Activated T-helper 1 cell treated with anti-CD3 and anti-CD28 coated beads, Interleukin-12 subunit alpha, Interleukin-12 subunit beta, Interleukin-2, Interleukin-4 antibody, amounts not matched to agents 30 ng/mL and 10 ng/mL and 1 ng/mL, durations not matched to agents 14 hours and 24 hours and 36 hours (primary cell): ENCODE measurements at regions not wholly inside any gene's neighbourhood (a gene's known extent, or its start where the extent isn't known, plus 50 kb on each side); places are given as distances from the start of the nearest gene placed in this dataset.

Experiments used
- DNase-seq: peaks from one replicate; pipeline ENCODE4 v3.0.0; 2021; ENCODE audit warnings: low spot score
- H3K27ac Mint-ChIP-seq: one replicate; pipeline ENCODE4 v1.8.0; 2021; ENCODE audit warnings: mild to moderate bottlenecking, mixed read lengths
- H3K27me3 Mint-ChIP-seq: one replicate; pipeline ENCODE4 v1.8.0; 2022; ENCODE audit warnings: mild to moderate bottlenecking, moderate library complexity, mixed read lengths; ENCODE audit not compliant: insufficient read depth
- H3K36me3 Mint-ChIP-seq: one replicate; pipeline ENCODE4 v1.8.0; 2021; ENCODE audit warnings: low read depth, mixed read lengths
- H3K4me1 Mint-ChIP-seq: one replicate; pipeline ENCODE4 v1.8.0; 2021; ENCODE audit warnings: low read depth, mixed read lengths
- H3K4me3 Mint-ChIP-seq: one replicate; pipeline ENCODE4 v1.8.0; 2021; ENCODE audit warnings: mild to moderate bottlenecking, moderate library complexity, mixed read lengths
- H3K9me3 Mint-ChIP-seq: one replicate; pipeline ENCODE4 v1.8.0; 2021; ENCODE audit warnings: mixed read lengths
- intact Hi-C: fragments of 100-400 bp; cut with micrococcal nuclease; formaldehyde crosslinking; loops from one replicate; pipeline ENCODE4 v1.15.1; 2024

GRCh38 chr2:64848363-64848762 is 140.8 kb upstream of the SLC1A4 start:
- intact Hi-C loops = no loop called here
- Mint-ChIP-seq H3K36me3 (no peaks in the 10 kb centered on the region), H3K4me1 (peaks cover 5% of the 10 kb centered on the region), H3K4me3 (no peak overlapping the region), H3K9me3 (no peaks in the 10 kb centered on the region), H3K27me3 (no peaks in the 10 kb centered on the region), H3K27ac (no peak overlapping the region)
- DNase-seq = no peak

- intact Hi-C loops = no loop called here
- Mint-ChIP-seq H3K27me3 (no peaks in the 10 kb centered on the region), H3K36me3 (no peaks in the 10 kb centered on the region), H3K27ac (no peak overlapping the region), H3K4me1 (peaks cover 10% of the 10 kb centered on the region), H3K9me3 (no peaks in the 10 kb centered on the region), H3K4me3 (no peak overlapping the region)
- no peak for DNase-seq
Measured at GRCh38 chr2:64848945-64849344, 140.3 kb upstream of the SLC1A4 start.

GRCh38 chr2:64850642-64851041 is 138.6 kb upstream of the SLC1A4 start:
- H3K9me3 Mint-ChIP-seq = no peaks in the 10 kb centered on the region
- no peak for DNase-seq
- H3K4me3 Mint-ChIP-seq = no peak overlapping the region
- intact Hi-C loops = no loop called here
- peaks cover 21% of the 10 kb centered on the region for H3K4me1 Mint-ChIP-seq
- H3K36me3 Mint-ChIP-seq = no peaks in the 10 kb centered on the region
- H3K27me3 Mint-ChIP-seq = no peaks in the 10 kb centered on the region
- H3K27ac Mint-ChIP-seq = no peak overlapping the region

GRCh38 chr2:64852771-64853241 is 136.4 kb upstream of the SLC1A4 start:
- no peak overlapping the region for H3K27ac Mint-ChIP-seq
- DNase-seq = no peak

GRCh38 chr2:64853306-64853705 is 135.9 kb upstream of the SLC1A4 start:
- H3K4me3 Mint-ChIP-seq = no peak overlapping the region
- peaks cover 3% of the 10 kb centered on the region for H3K36me3 Mint-ChIP-seq
- intact Hi-C loops = no loop called here
- H3K27ac Mint-ChIP-seq = no peak overlapping the region
- no peaks in the 10 kb centered on the region for H3K9me3 Mint-ChIP-seq
- peaks cover 21% of the 10 kb centered on the region for H3K4me1 Mint-ChIP-seq
- H3K27me3 Mint-ChIP-seq = peaks cover 4% of the 10 kb centered on the region
- DNase-seq = no peak

More at GRCh38 chr2:64852771-64853241, 136.4 kb upstream of the SLC1A4 start:
- Mint-ChIP-seq H3K4me3 (no peak overlapping the region), H3K36me3 (peaks cover 3% of the 10 kb centered on the region), H3K4me1 (peaks cover 21% of the 10 kb centered on the region), H3K9me3 (no peaks in the 10 kb centered on the region), H3K27me3 (peaks cover 2% of the 10 kb centered on the region)
- intact Hi-C loops = no loop called here

- no peaks in the 10 kb centered on the region for H3K9me3 Mint-ChIP-seq
- intact Hi-C loops = no loop called here
- peaks cover 3% of the 10 kb centered on the region for H3K36me3 Mint-ChIP-seq
Measured at GRCh38 chr2:64853894-64854293, 135.3 kb upstream of the SLC1A4 start.

GRCh38 chr2:64854773-64855237 is 134.4 kb upstream of the SLC1A4 start:
- peaks cover 4% of the 10 kb centered on the region for H3K27me3 Mint-ChIP-seq
- no peak for DNase-seq
- H3K9me3 Mint-ChIP-seq = no peaks in the 10 kb centered on the region
- peaks cover 3% of the 10 kb centered on the region for H3K36me3 Mint-ChIP-seq
- intact Hi-C loops = no loop called here
- H3K27ac Mint-ChIP-seq = no peak overlapping the region
- peaks cover 26% of the 10 kb centered on the region for H3K4me1 Mint-ChIP-seq
- H3K4me3 Mint-ChIP-seq = no peak overlapping the region

More at GRCh38 chr2:64853894-64854293, 135.3 kb upstream of the SLC1A4 start:
- no peak overlapping the region for H3K4me3 Mint-ChIP-seq
- peaks cover 24% of the 10 kb centered on the region for H3K4me1 Mint-ChIP-seq
- peaks cover 4% of the 10 kb centered on the region for H3K27me3 Mint-ChIP-seq
- no peak for DNase-seq
- no peak overlapping the region for H3K27ac Mint-ChIP-seq

GRCh38 chr2:64857581-64858471 is 131.4 kb upstream of the SLC1A4 start:
- intact Hi-C loops = no loop called here
- no peak for DNase-seq
- peaks cover 26% of the 10 kb centered on the region for H3K4me1 Mint-ChIP-seq
- no peak overlapping the region for H3K4me3 Mint-ChIP-seq
- no peaks in the 10 kb centered on the region for H3K9me3 Mint-ChIP-seq
- peaks cover 4% of the 10 kb centered on the region for H3K27me3 Mint-ChIP-seq
- peaks cover 3% of the 10 kb centered on the region for H3K36me3 Mint-ChIP-seq
- no peak overlapping the region for H3K27ac Mint-ChIP-seq

GRCh38 chr2:64858541-64859311 is 130.5 kb upstream of the SLC1A4 start:
- intact Hi-C loops = no loop called here
- peaks cover 4% of the 10 kb centered on the region for H3K27me3 Mint-ChIP-seq
- H3K36me3 Mint-ChIP-seq = peaks cover 3% of the 10 kb centered on the region
- no peak overlapping the region for H3K27ac Mint-ChIP-seq
- no peak overlapping the region for H3K4me3 Mint-ChIP-seq
- no peaks in the 10 kb centered on the region for H3K9me3 Mint-ChIP-seq
- DNase-seq = no peak
- peaks cover 19% of the 10 kb centered on the region for H3K4me1 Mint-ChIP-seq

- DNase-seq = no peak
- no peaks in the 10 kb centered on the region for H3K9me3 Mint-ChIP-seq
- no peak overlapping the region for H3K4me3 Mint-ChIP-seq
- H3K36me3 Mint-ChIP-seq = peaks cover 3% of the 10 kb centered on the region
- peaks cover 13% of the 10 kb centered on the region for H3K4me1 Mint-ChIP-seq
- intact Hi-C loops = no loop called here
- H3K27ac Mint-ChIP-seq = no peak overlapping the region
- peaks cover 4% of the 10 kb centered on the region for H3K27me3 Mint-ChIP-seq
Measured at GRCh38 chr2:64859312-64860212, 129.6 kb upstream of the SLC1A4 start.

GRCh38 chr2:64860276-64860885 is 128.8 kb upstream of the SLC1A4 start:
- Mint-ChIP-seq H3K36me3 (peaks cover 3% of the 10 kb centered on the region), H3K27me3 (peaks cover 4% of the 10 kb centered on the region), H3K27ac (no peak overlapping the region), H3K4me3 (no peak overlapping the region), H3K9me3 (no peaks in the 10 kb centered on the region), H3K4me1 (peaks cover 5% of the 10 kb centered on the region)
- no peak for DNase-seq
- intact Hi-C loops = no loop called here

- intact Hi-C loops = no loop called here
- no peak overlapping the region for H3K27ac Mint-ChIP-seq
- H3K4me3 Mint-ChIP-seq = no peak overlapping the region
- H3K4me1 Mint-ChIP-seq = peaks cover 5% of the 10 kb centered on the region
- H3K9me3 Mint-ChIP-seq = no peaks in the 10 kb centered on the region
- DNase-seq = no peak
- peaks cover 3% of the 10 kb centered on the region for H3K36me3 Mint-ChIP-seq
- H3K27me3 Mint-ChIP-seq = peaks cover 4% of the 10 kb centered on the region
Measured at GRCh38 chr2:64860936-64861335, 128.3 kb upstream of the SLC1A4 start.
